GM12892 (cell line): ENCODE measurements at regions not wholly inside any gene's neighbourhood (a gene's known extent, or its start where the extent isn't known, plus 50 kb on each side); places are given as distances from the start of the nearest gene placed in this dataset.
A peak's percentile ranks its signal among the peaks of the same experiment; 100 is the strongest.
"Not testable (repeated sequence)": the region's sequence is repeated elsewhere in the genome, so short reads cannot be mapped to it uniquely, and the experiment has no call there.

Source experiments
- DNase-seq: peaks from one replicate; pipeline ENCODE4 v3.0.0; 2011; ENCODE audit not compliant: insufficient read length
- FAIRE-seq: peaks from 2 replicates; lab custom pipeline; 2011; peaks lifted over from hg19 to GRCh38; lab: Jason Lieb, UNC

- FAIRE-seq, DNase-seq: not testable (repeated sequence)
These were observed 70.8 kb downstream of the TBC1D26 start for GRCh38 chr17:15802917-15803316.

DNA sequence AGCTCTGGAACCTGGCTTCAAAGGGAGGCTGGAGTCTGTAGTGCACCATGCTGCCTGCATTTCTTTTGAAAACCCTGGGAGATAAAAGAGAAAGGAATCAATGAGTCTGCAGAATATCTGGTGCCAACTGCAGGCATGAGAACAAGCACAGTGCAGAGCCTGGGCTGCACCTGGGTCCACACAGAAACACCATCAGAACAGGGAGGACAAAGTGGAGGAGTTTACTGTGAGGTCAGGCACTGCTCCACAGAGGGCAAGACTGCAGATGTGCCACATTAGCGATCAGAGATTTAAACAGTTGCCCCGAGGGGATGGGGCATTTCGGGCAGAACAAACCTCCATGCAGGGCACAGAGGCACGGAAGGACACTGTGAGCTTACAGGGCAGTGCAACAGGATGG is 74.7 kb downstream of the TBC1D26 start:
- not testable (repeated sequence) for FAIRE-seq

DNA sequence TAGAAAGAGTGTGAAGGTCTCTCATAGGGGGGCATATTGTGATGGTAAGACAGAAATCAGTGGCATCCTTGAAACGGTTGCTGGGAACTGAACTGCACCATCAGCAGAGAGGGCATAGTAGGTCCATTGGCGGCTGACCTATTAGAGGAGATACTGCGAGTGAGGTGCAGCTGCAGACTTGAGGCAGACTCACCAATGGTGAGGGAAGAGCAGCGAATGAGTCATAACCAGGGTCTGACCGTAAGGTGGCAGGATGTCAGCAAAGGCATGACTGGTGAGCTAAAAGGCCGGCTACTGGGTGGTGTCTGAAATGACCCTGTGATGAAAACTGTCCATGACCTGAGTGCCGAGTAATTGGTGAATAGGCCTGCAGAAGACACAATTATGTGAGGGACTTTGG is 81.3 kb downstream of the TBC1D26 start:
- not testable (repeated sequence) for DNase-seq, FAIRE-seq

More for the DNA sequence above, 74.7 kb downstream of the TBC1D26 start:
- DNase-seq, result not testable (repeated sequence)

DNA sequence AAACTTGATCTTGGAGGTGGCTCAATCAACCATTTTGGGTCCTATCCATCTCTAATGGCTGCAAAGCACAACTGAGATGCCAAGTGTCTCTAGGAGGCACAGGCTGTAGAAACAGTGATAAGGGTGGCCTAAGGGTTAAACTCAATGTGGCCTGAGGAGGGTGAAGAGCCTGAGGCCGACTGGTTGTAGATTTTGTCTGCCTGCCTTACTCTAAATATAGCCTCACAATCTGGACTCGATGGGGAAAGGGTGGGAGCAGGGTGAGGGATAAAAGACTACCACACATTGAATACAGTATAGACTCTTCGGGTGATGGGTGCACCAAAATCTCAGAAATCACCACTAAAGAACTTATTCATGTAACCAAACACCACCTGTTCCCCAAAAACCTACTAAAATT is 81.9 kb downstream of the TBC1D26 start:
- FAIRE-seq, DNase-seq: not testable (repeated sequence)

DNA sequence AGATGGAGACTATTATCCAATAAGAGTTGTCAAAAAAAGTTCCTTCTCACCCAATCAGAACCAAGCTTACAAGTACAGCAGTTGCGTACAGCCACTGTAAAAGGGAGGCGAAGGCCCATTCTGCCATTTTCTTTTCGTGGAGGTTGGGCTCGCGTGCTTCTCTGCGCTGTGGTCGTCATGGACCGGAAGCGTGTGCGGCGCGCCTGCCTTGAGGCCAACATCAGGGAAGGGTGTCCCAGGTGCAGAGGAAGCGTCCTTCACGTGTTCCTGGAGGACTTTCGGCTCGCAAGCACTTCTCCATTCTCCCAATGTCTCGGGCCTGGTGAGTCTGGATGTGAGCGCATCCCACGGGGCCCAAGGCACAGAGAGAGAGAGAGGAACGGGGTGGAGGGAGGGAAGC is 85.8 kb downstream of the TBC1D26 start:
- FAIRE-seq, DNase-seq: not testable (repeated sequence)

- DNase-seq, FAIRE-seq: not testable (repeated sequence)
These were observed 90.2 kb downstream of the TBC1D26 start for GRCh38 chr17:15822280-15822679.

- not testable (repeated sequence) for DNase-seq
These were observed 96.7 kb downstream of the TBC1D26 start for GRCh38 chr17:15828727-15829314.

DNA sequence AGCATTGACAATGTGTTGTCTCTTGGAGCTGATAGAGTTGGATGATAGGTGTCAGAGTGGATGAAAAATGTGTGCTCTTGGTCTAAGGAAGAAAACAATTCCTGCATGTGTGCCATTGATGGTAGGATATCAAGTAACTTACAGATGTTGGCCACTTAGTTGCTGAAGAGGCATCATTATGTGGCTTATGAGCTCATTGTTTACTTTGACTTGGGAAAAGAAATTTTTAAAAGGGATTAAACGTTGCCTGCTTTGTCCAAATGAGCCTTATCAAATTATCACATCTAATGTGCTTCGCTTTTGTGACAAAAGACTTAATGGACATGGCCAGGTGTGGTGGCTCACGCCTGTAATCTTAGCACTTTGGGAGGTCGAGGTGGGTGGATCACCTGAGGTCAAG is 98.1 kb downstream of the TBC1D26 start:
- FAIRE-seq, DNase-seq: not testable (repeated sequence)

More at GRCh38 chr17:15828727-15829314, 96.7 kb downstream of the TBC1D26 start:
- peak; percentile 71 for FAIRE-seq

GRCh38 chr17:15831182-15831581 is 99.1 kb downstream of the TBC1D26 start:
- peak; percentile 51 for FAIRE-seq
- DNase-seq, result not testable (repeated sequence)

DNA sequence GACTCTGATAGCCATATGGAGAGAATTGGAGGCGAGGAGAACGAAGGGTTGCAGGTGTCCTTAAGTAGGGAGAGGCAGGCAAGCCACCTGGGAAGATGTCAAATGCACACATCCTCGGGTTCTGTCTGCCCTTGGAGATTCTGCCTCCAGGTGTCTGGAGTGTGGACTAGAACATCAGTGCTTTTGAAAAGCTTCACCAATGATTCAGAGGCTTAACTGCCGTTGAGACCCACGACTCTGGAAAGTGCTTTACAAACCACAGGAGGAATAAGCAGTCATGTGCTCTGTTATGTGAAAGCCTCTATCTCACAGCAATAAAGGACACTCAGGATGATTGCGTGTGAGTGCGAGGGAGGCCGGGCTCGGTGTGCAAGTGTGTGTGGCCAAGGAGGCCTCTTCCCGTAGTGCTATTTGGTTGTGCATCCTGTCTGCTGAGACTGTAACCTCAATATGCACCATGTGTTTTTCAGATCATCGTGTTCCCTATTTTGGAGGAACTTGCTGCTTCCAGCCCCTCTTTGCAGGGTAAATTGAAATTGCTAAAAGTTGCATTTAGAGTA is 100.9 kb downstream of the TBC1D26 start:
- not testable (repeated sequence) for DNase-seq, FAIRE-seq

- DNase-seq, FAIRE-seq: not testable (repeated sequence)
These were observed 101.8 kb downstream of the TBC1D26 start for GRCh38 chr17:15833890-15834289.

GRCh38 chr17:15835481-15835880 is 103.4 kb downstream of the TBC1D26 start:
- not testable (repeated sequence) for DNase-seq, FAIRE-seq

- not testable (repeated sequence) for DNase-seq, FAIRE-seq
These were observed 104.3 kb downstream of the TBC1D26 start for GRCh38 chr17:15836249-15836982.

- not testable (repeated sequence) for DNase-seq, FAIRE-seq
These were observed 104.9 kb downstream of the TBC1D26 start for GRCh38 chr17:15836991-15837390.

DNA sequence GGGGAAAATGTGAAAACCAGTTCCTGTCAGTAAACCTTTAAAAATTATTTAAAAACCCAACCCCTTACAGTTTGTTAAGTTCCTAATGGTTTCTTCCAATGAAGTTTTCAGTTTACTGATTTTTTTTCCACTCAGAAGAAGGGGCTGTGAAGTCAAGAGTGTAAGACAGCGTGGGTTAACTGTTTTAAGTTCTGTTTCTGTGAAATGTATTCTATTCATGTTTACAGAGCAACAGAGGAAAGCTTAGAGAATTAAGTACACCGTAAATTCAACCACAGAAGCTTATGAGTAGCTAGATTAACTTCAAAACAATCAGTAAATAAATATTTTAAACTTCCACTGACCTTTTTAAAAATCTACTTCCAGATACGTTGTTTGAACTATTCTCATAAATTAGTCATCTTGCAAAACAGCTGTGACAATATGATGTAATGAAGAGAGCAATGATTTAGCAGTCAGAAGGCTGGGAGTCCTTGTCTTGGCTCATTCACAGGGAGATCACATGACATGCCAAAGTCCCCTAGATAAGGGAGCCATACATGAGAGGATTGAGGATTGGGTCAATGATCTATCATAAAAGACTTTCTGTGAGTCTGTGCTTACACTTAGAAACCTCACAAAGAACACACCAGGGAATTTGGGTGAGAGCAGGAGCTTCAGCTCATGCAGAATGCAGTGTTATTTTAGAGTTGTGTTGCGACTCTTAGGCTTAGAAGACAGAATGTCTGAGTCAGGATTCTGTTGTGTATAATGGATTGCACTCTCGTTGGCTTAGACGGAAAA is 97.3 kb upstream of the ADORA2B start:
- not testable (repeated sequence) for FAIRE-seq, DNase-seq

GRCh38 chr17:15849054-15849453 is 95.9 kb upstream of the ADORA2B start:
- DNase-seq, result not testable (repeated sequence)
- peak; percentile 80 for FAIRE-seq

- FAIRE-seq, DNase-seq: not testable (repeated sequence)
These were observed 94.9 kb upstream of the ADORA2B start for GRCh38 chr17:15850071-15850470.

GRCh38 chr17:15850687-15851086 is 94.2 kb upstream of the ADORA2B start:
- FAIRE-seq, DNase-seq: not testable (repeated sequence)

GRCh38 chr17:15852863-15853262 is 92.1 kb upstream of the ADORA2B start:
- peak; percentile 92 for FAIRE-seq
- DNase-seq, result not testable (repeated sequence)

DNA sequence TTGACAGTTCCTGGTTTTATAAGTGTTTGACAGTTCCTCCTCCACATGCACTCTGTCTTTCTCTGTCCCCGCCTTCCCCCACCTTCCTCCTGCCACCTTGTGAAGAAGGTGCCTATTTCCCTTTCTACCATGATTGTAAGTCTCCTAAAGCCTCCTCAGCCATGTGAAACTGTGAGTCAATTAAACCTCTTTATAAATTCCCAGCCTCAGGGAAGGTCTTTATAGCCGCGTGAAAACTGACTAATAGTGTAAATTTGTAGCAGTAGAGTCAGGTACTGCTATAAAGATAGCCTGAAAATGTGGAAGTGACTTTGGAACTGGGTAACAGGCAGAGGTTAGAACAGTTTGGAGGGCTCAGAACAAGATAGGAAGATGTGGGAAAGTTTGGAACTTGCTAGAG is 88.7 kb upstream of the ADORA2B start:
- not testable (repeated sequence) for DNase-seq, FAIRE-seq
